Sigmoid colon (tissue), 4 donors: ENCODE measurements at regions not wholly inside any gene's neighbourhood (a gene's known extent, or its start where the extent isn't known, plus 50 kb on each side); places are given as distances from the start of the nearest gene placed in this dataset.

ENCODE experiments used
- EP300 ChIP-seq, 4 donors: sonication (generic); formaldehyde crosslinking; IDR thresholded peaks; one replicate each; pipeline ENCODE4 v1.6.1; 2017; ENCODE audit warnings: antibody characterized with exemption in 4 of 4
- POLR2A ChIP-seq, 2 donors: fragments of 450-650 bp; IDR thresholded peaks; one replicate each; pipeline ENCODE4 v1.6.1; 2016; ENCODE audit warnings: antibody characterized with exemption in 2 of 2, mild to moderate bottlenecking in 2 of 2, moderate library complexity in 2 of 2
- TF ChIP-seq, protein P1 (sequence below), 4 experiments: fragments of 450-650 bp in 3 of 4; fragments of 200-600 bp in 1 of 4; IDR thresholded peaks; one replicate each; pipeline ENCODE4 v1.5.1; 2016 to 2019; ENCODE audit warnings: antibody characterized with exemption in 4 of 4, mild to moderate bottlenecking in 3 of 4, moderate library complexity in 2 of 4

DNA sequence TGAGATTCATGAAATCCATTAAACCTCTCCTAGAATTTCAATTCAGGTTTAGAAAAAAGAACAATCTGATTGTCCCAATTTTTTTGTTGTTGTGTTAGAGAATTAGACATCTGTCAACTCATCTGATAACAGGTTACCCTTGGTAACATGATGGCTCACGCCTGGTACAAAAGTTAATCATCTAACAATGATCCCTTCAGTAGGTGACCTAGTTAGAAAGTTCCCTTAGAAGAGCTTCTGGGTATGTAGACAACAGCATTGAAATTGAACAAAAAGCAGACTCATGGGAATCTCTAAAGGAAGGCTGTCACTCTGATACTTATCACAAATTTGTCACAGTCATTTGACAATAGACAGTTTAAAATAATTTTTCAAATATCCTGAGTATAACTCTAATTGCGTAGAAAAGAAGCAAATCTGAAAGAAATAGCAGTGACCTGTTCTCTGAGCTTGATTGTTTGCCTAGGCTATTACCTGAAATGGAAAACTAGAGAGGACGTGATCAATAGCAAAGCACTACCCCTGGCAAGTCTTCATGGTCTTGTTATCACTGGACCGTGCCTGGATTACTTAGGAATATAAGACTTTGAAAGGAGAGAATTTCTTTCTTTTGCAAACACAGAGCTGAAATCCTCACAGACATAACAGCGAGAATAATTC, 880.4 kb upstream of the AGA start:
- TF ChIP-seq, protein P1, sequence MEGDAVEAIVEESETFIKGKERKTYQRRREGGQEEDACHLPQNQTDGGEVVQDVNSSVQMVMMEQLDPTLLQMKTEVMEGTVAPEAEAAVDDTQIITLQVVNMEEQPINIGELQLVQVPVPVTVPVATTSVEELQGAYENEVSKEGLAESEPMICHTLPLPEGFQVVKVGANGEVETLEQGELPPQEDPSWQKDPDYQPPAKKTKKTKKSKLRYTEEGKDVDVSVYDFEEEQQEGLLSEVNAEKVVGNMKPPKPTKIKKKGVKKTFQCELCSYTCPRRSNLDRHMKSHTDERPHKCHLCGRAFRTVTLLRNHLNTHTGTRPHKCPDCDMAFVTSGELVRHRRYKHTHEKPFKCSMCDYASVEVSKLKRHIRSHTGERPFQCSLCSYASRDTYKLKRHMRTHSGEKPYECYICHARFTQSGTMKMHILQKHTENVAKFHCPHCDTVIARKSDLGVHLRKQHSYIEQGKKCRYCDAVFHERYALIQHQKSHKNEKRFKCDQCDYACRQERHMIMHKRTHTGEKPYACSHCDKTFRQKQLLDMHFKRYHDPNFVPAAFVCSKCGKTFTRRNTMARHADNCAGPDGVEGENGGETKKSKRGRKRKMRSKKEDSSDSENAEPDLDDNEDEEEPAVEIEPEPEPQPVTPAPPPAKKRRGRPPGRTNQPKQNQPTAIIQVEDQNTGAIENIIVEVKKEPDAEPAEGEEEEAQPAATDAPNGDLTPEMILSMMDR (IDR thresholded peaks at IDR 0.05), result no peak
- TF ChIP-seq POLR2A (IDR thresholded peaks at IDR 0.05) (no peak), EP300 (IDR thresholded peaks at IDR 0.05) (no peak)
